HG03095 (cell line): ENCODE measurements at regions not wholly inside any gene's neighbourhood (a gene's known extent, or its start where the extent isn't known, plus 50 kb on each side); places are given as distances from the start of the nearest gene placed in this dataset.
"Not testable (repeated sequence)": the region's sequence is repeated elsewhere in the genome, so short reads cannot be mapped to it uniquely, and the experiment has no call there.

ENCODE experiments used
- ATAC-seq: cut with Tn5 transposase; IDR thresholded peaks from one replicate; pipeline ENCODE4 v1.9.1; 2021; ENCODE audit warnings: moderate library complexity; ENCODE audit not compliant: unreplicated experiment

GRCh38 chr1:82799261-82799660 lies 998.5 kb downstream of the ADGRL2 start:
- no peak for ATAC-seq

- peak; percentile 57 for ATAC-seq
These were observed 994.9 kb downstream of the ADGRL2 start for GRCh38 chr1:82795508-82796149.

GRCh38 chr1:82792151-82792550 lies 991.4 kb downstream of the ADGRL2 start:
- no peak for ATAC-seq

- no peak for ATAC-seq
These were observed 989.8 kb downstream of the ADGRL2 start for GRCh38 chr1:82790556-82790955.

GRCh38 chr1:82788660-82789059 lies 987.9 kb downstream of the ADGRL2 start:
- ATAC-seq: no peak

GRCh38 chr1:82788038-82788437 lies 987.3 kb downstream of the ADGRL2 start:
- no peak for ATAC-seq

- no peak for ATAC-seq
These were observed 986.1 kb downstream of the ADGRL2 start for GRCh38 chr1:82786883-82787282.

GRCh38 chr1:82785268-82785790 lies 984.6 kb downstream of the ADGRL2 start:
- no peak for ATAC-seq

- ATAC-seq: no peak
These were observed 982.3 kb downstream of the ADGRL2 start for GRCh38 chr1:82783044-82783443.

GRCh38 chr1:82782599-82782998 lies 981.9 kb downstream of the ADGRL2 start:
- no peak for ATAC-seq

GRCh38 chr1:82778612-82779011 lies 977.9 kb downstream of the ADGRL2 start:
- ATAC-seq: no peak

GRCh38 chr1:82777240-82777639 lies 976.5 kb downstream of the ADGRL2 start:
- ATAC-seq: no peak

- ATAC-seq: not testable (repeated sequence)
These were observed 976.0 kb downstream of the ADGRL2 start for GRCh38 chr1:82776730-82777129.

- ATAC-seq: no peak
These were observed 974.8 kb downstream of the ADGRL2 start for GRCh38 chr1:82775406-82776000.

GRCh38 chr1:82762829-82763532 lies 962.2 kb downstream of the ADGRL2 start:
- no peak for ATAC-seq

GRCh38 chr1:82759035-82759434 lies 958.3 kb downstream of the ADGRL2 start:
- no peak for ATAC-seq

- no peak for ATAC-seq
These were observed 954.9 kb downstream of the ADGRL2 start for GRCh38 chr1:82755671-82756070.

- ATAC-seq: no peak
These were observed 954.5 kb downstream of the ADGRL2 start for GRCh38 chr1:82755191-82755590.

GRCh38 chr1:82752046-82752445 lies 951.3 kb downstream of the ADGRL2 start:
- ATAC-seq: no peak

GRCh38 chr1:82733645-82734044 lies 932.9 kb downstream of the ADGRL2 start:
- no peak for ATAC-seq

GRCh38 chr1:82731216-82731615 lies 930.5 kb downstream of the ADGRL2 start:
- ATAC-seq: no peak

GRCh38 chr1:82728206-82728605 lies 927.5 kb downstream of the ADGRL2 start:
- ATAC-seq: no peak
